HCT116 (cell line): ENCODE measurements at regions not wholly inside any gene's neighbourhood (a gene's known extent, or its start where the extent isn't known, plus 50 kb on each side); places are given as distances from the start of the nearest gene placed in this dataset.

Experiments
- ATAC-seq: fragments of 200-7000 bp; cut with Tn5 transposase; 2 replicates; pipeline ENCODE4 v1.9.1; 2020; ENCODE audit warnings: mild to moderate bottlenecking, moderate library complexity
- BruUV-seq: library from RNA; stranded (reverse); fragments of 400-500 nt; replicated peaks from 2 replicates; lab custom pipeline; 2021; lab: Mats Ljungman, UMichigan
- CTCF ChIA-PET: fragments of 300-600 bp; sonication (Branson Sonifier 250); formaldehyde crosslinking; loops from one replicate; lab custom pipeline; 2021; ENCODE audit warnings: antibody characterized with exemption; lab: Charles Lee
- POLR2A ChIA-PET: fragments of 300-600, 350-600 bp; sonication (Branson Sonifier 250); formaldehyde crosslinking; loops from one replicate; lab custom pipeline; 2021; ENCODE audit warnings: antibody characterized with exemption; lab: Charles Lee
- RAD21 ChIA-PET, 2 experiments: fragments of 300-600 bp; sonication (Branson Sonifier 250); formaldehyde crosslinking; loops; one replicate each; lab custom pipeline; 2023; ENCODE audit warnings: low total read pairs in 2 of 2; ENCODE audit not compliant: uncharacterized antibody in 2 of 2, unreplicated experiment in 2 of 2, low non-redundant PET in 1 of 2; lab: Charles Lee
- DNase-seq: peaks from one replicate; pipeline ENCODE4 v3.0.0-alpha.2; 2010; ENCODE audit warnings: low read depth, low spot score
- H2AFZ ChIP-seq: fragments of 200-600 bp; shearing (Covaris generic), sonication (generic); 2 replicates; pipeline ENCODE4 v1.6.1; 2017; ENCODE audit warnings: low read depth, mixed run types, mixed read lengths, antibody characterized with exemption, low read length; ENCODE audit not compliant: poor library complexity, severe bottlenecking
- H3K27ac ChIP-seq: 2 replicates; pipeline ENCODE4 v1.5.1; 2012; ENCODE audit warnings: low read depth, low read length
- H3K27me3 ChIP-seq: fragments of 200-600 bp; sonication (generic); 2 replicates; pipeline ENCODE4 v1.6.1; 2016; ENCODE audit warnings: mixed run types, low read length, mixed read lengths; ENCODE audit not compliant: insufficient read depth
- H3K36me3 ChIP-seq, 2 experiments: fragments of 200-500 bp in 1 of 2; fragments of 200-600 bp in 1 of 2; sonication (Bioruptor generic) in 1 of 2; sonication (generic) in 1 of 2; 2 replicates each; pipeline versions ENCODE4 v1.5.1 to v1.6.1; 2014 to 2016; ENCODE audit warnings: low read length in 2 of 2, inconsistent platforms in 1 of 2, mixed read lengths in 1 of 2, mixed run types in 1 of 2; ENCODE audit not compliant: insufficient read depth in 2 of 2, control insufficient read depth in 1 of 2
- H3K4me1 ChIP-seq, 2 experiments: fragments of 200-600 bp in 1 of 2; sonication (generic) in 1 of 2; 2 replicates each; pipeline versions ENCODE4 v1.5.1 to v1.6.1; 2012 to 2017; ENCODE audit warnings: low read length in 2 of 2, inconsistent platforms in 1 of 2, mild to moderate bottlenecking in 1 of 2, mixed read lengths in 1 of 2, mixed run types in 1 of 2, moderate library complexity in 1 of 2; ENCODE audit not compliant: insufficient read depth in 2 of 2, control insufficient read depth in 1 of 2
- H3K4me2 ChIP-seq: fragments of 200-600 bp; sonication (generic); 2 replicates; pipeline ENCODE4 v1.6.1; 2017; ENCODE audit warnings: mixed run types, low read length, mixed read lengths
- H3K4me3 ChIP-seq, 2 experiments: fragments of 200-600 bp in 1 of 2; sonication (generic) in 1 of 2; replicated peaks in 1 of 2; 2 replicates each; pipeline ENCODE4 v1.5.1; 2011 to 2016; ENCODE audit warnings: low read length in 2 of 2, control low read depth in 1 of 2, low read depth in 1 of 2, mild to moderate bottlenecking in 1 of 2, mixed read lengths in 1 of 2, mixed run types in 1 of 2
- H3K79me2 ChIP-seq: fragments of 200-600 bp; sonication (generic); 2 replicates; pipeline ENCODE4 v1.6.1; 2017; ENCODE audit warnings: mild to moderate bottlenecking, mixed run types, low read length, moderate library complexity, mixed read lengths; ENCODE audit not compliant: insufficient read depth
- H3K9ac ChIP-seq: fragments of 200-600 bp; sonication (generic); 2 replicates; pipeline ENCODE4 v1.6.1; 2016; ENCODE audit warnings: low read length, mixed read lengths
- H3K9me2 ChIP-seq: fragments of 200-600 bp; sonication (generic), shearing (Covaris generic); 2 replicates; pipeline ENCODE4 v1.6.1; 2017; ENCODE audit warnings: mixed run types, mild to moderate bottlenecking, moderate library complexity; ENCODE audit not compliant: insufficient read depth
- H3K9me3 ChIP-seq, 2 experiments: fragments of 200-500 bp in 1 of 2; fragments of 200-600 bp in 1 of 2; sonication (Bioruptor generic) in 1 of 2; sonication (generic) in 1 of 2; 2 replicates each; pipeline ENCODE4 v1.6.1; 2014 to 2017; ENCODE audit warnings: low read length in 2 of 2, mixed read lengths in 2 of 2, inconsistent platforms in 1 of 2, low read depth in 1 of 2, mild to moderate bottlenecking in 1 of 2, mixed run types in 1 of 2, moderate library complexity in 1 of 2; ENCODE audit not compliant: control insufficient read depth in 1 of 2, insufficient read depth in 1 of 2
- H4K20me1 ChIP-seq: fragments of 200-600 bp; sonication (generic), shearing (Covaris generic); 2 replicates; pipeline ENCODE4 v1.6.1; 2017; ENCODE audit warnings: mixed run types, mild to moderate bottlenecking, moderate library complexity; ENCODE audit not compliant: insufficient read depth
- CBX3 ChIP-seq: IDR thresholded peaks from 2 replicates; pipeline ENCODE4 v1.6.1; 2012; ENCODE audit warnings: low read depth
- ELF1 ChIP-seq: IDR thresholded peaks from 2 replicates; pipeline ENCODE4 v1.6.1; 2012; ENCODE audit warnings: low read depth, borderline replicate concordance
- EZH2 ChIP-seq: fragments of 200-600 bp; sonication (generic); IDR thresholded peaks from 2 replicates; pipeline ENCODE4 v1.6.1; 2017; ENCODE audit warnings: antibody characterized with exemption, mixed run types
- FOSL1 ChIP-seq: IDR thresholded peaks from 2 replicates; pipeline ENCODE4 v1.6.1; 2012; ENCODE audit warnings: low read depth
- RAD21 ChIP-seq: IDR thresholded peaks from 2 replicates; pipeline ENCODE4 v1.6.1; 2012; ENCODE audit warnings: low read depth, mild to moderate bottlenecking
- SIN3A ChIP-seq: IDR thresholded peaks from 2 replicates; pipeline ENCODE4 v1.6.1; 2012; ENCODE audit warnings: low read depth
- SP1 ChIP-seq: IDR thresholded peaks from 2 replicates; pipeline ENCODE4 v1.6.1; 2012; ENCODE audit warnings: low read depth
- TCF7L2 ChIP-seq: IDR thresholded peaks from 2 replicates; pipeline ENCODE4 v1.7.0; 2011; ENCODE audit warnings: borderline replicate concordance, inconsistent platforms; ENCODE audit not compliant: insufficient read depth, insufficient read length; ENCODE audit errors: extremely low read depth
- YY1 ChIP-seq: IDR thresholded peaks from 2 replicates; pipeline ENCODE4 v1.6.1; 2011; ENCODE audit warnings: low read length, low read depth, moderate library complexity, mild to moderate bottlenecking; ENCODE audit not compliant: insufficient replicate concordance; ENCODE audit errors: extremely low read depth
- ZNF274 ChIP-seq: fragments of 200-500 bp; sonication (Bioruptor generic); IDR thresholded peaks from 2 replicates; pipeline ENCODE4 v1.6.1; 2014; ENCODE audit warnings: mild to moderate bottlenecking, low read depth, low read length, inconsistent platforms
- intact Hi-C: fragments of 100-400 bp; cut with micrococcal nuclease; formaldehyde crosslinking; loops from 2 replicates; pipeline ENCODE4 v1.10.0; 2022
- TF ChIP-seq, protein P1 (sequence below): IDR thresholded peaks from 2 replicates; pipeline ENCODE4 v1.6.1; 2011; ENCODE audit warnings: mild to moderate bottlenecking, low read length, moderate library complexity; ENCODE audit not compliant: insufficient replicate concordance; ENCODE audit errors: extremely low read depth
- TF ChIP-seq, protein P2 (sequence below), 3 experiments: fragments of 200-600 bp in 1 of 3; sonication (generic) in 1 of 3; IDR thresholded peaks in 2 of 3; conservative IDR thresholded peaks in 1 of 3; 2 replicates each; pipeline ENCODE4 v1.5.1; 2012 to 2017; ENCODE audit warnings: low read depth in 2 of 3, low read length in 2 of 3, antibody characterized with exemption in 1 of 3, borderline replicate concordance in 1 of 3, control low read depth in 1 of 3, mild to moderate bottlenecking in 1 of 3, mixed read lengths in 1 of 3, mixed run types in 1 of 3, moderate library complexity in 1 of 3; ENCODE audit not compliant: insufficient read depth in 1 of 3
- TF ChIP-seq, protein P3 (sequence below): IDR thresholded peaks from 2 replicates; pipeline ENCODE4 v1.6.1; 2012

DNA sequence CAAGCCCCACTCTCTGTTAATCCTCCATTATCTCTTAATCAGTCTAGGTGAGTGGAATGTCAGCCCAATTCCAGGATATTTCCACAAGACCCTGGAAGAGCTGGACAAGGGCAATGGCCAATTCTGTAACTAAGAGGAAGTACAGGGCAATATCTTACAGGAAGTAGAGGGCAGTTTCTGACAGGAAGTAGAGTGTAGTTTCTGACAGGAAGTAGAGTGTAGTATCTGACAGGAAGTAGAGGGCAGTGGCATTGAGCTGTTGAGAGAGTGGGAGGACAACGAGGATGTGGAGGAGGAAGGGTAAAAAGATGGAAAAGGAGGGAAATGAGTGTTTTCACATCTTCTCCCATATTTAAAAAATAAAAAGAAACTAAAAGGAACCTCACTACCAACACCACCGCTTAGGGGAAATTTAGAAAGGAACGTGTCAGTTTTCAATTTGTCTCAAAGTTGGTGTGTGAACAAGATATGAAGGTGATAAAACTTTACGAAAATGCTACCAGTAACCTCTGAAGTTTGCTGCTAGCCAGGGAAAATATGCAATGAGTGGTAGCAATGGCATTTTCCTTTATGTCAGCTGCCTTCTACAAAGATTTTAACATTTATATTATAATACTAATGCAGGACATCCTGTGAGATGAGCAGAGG, 430.9 kb upstream of the HNRNPA3 start (continued):
- TF ChIP-seq ELF1 (no peak), FOSL1 (no peak), ZNF274 (no peak)
- TF ChIP-seq, protein P1, sequence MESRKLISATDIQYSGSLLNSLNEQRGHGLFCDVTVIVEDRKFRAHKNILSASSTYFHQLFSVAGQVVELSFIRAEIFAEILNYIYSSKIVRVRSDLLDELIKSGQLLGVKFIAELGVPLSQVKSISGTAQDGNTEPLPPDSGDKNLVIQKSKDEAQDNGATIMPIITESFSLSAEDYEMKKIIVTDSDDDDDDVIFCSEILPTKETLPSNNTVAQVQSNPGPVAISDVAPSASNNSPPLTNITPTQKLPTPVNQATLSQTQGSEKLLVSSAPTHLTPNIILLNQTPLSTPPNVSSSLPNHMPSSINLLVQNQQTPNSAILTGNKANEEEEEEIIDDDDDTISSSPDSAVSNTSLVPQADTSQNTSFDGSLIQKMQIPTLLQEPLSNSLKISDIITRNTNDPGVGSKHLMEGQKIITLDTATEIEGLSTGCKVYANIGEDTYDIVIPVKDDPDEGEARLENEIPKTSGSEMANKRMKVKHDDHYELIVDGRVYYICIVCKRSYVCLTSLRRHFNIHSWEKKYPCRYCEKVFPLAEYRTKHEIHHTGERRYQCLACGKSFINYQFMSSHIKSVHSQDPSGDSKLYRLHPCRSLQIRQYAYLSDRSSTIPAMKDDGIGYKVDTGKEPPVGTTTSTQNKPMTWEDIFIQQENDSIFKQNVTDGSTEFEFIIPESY = no peak
- TF ChIP-seq, protein P2, sequence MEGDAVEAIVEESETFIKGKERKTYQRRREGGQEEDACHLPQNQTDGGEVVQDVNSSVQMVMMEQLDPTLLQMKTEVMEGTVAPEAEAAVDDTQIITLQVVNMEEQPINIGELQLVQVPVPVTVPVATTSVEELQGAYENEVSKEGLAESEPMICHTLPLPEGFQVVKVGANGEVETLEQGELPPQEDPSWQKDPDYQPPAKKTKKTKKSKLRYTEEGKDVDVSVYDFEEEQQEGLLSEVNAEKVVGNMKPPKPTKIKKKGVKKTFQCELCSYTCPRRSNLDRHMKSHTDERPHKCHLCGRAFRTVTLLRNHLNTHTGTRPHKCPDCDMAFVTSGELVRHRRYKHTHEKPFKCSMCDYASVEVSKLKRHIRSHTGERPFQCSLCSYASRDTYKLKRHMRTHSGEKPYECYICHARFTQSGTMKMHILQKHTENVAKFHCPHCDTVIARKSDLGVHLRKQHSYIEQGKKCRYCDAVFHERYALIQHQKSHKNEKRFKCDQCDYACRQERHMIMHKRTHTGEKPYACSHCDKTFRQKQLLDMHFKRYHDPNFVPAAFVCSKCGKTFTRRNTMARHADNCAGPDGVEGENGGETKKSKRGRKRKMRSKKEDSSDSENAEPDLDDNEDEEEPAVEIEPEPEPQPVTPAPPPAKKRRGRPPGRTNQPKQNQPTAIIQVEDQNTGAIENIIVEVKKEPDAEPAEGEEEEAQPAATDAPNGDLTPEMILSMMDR (IDR thresholded peaks at IDR 0.05 in 2 of 3, conservative IDR thresholded peaks at IDR 0.05 in 1 of 3; ENCODE audit: borderline replicate concordance in 1 of 3, insufficient read depth in 1 of 3, low read depth in 2 of 3, low read length in 2 of 3) = no peak

DNA sequence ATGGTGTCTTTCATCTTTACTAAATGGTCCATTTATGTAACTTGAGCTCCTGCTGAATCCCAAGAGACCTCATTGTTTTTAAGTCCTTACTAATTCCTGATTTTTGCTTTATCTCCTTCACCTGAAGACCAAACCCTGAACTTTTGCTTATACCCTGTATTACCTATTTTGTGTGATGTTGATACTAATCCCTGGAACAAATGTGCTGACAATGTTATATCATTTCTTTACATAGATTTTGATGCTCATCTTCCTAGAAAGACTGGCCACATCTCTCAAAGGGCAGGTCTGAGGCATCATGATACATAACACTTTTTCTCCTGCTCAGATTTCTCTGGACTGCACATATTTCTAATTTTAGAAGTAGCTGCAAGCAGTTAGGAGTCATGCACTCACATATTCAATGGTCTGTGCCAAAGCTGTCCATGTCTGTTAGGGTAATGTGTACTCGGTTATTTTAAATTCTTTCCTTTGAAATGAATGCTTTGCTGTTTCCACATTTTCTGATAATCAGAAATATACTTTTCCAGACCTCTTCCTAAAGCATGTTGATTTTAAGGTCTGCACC, 427.9 kb upstream of the HNRNPA3 start:
- DNase-seq (no peak), ATAC-seq (no peak)
- no peaks in the 10 kb centered on the region for H3K4me1 ChIP-seq
- no peaks in the 10 kb centered on the region for H3K9me2 ChIP-seq
- CTCF ChIA-PET = no interaction called here
- H3K27me3 ChIP-seq = peaks cover 32% of the 10 kb centered on the region
- H2AFZ ChIP-seq = no peak overlapping the region
- POLR2A ChIA-PET = no interaction called here
- no peaks in the 10 kb centered on the region for H3K9me3 ChIP-seq
- H3K4me2 ChIP-seq = no peak overlapping the region
- RAD21 ChIA-PET = no interaction called here
- H4K20me1 ChIP-seq = no peaks in the 10 kb centered on the region
- no peaks in the 10 kb centered on the region for H3K79me2 ChIP-seq
- H3K4me3 ChIP-seq = no peak overlapping the region
- BruUV-seq = no TSS peak
- TF ChIP-seq SP1 = no peak
- TF ChIP-seq SIN3A = no peak
- TF ChIP-seq YY1 = no peak
- TF ChIP-seq RAD21 = no peak
- TF ChIP-seq, protein P3, sequence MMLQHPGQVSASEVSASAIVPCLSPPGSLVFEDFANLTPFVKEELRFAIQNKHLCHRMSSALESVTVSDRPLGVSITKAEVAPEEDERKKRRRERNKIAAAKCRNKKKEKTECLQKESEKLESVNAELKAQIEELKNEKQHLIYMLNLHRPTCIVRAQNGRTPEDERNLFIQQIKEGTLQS = no peak
- TF ChIP-seq TCF7L2 = no peak
- TF ChIP-seq EZH2 = no peak
- no peak for TF ChIP-seq CBX3
- intact Hi-C loops = no loop called here
- H3K27ac ChIP-seq = no peak overlapping the region
- no peaks in the 10 kb centered on the region for H3K36me3 ChIP-seq
- no peak overlapping the region for H3K9ac ChIP-seq
